Sigmoid colon (tissue), 4 donors: ENCODE measurements at regions not wholly inside any gene's neighbourhood (a gene's known extent, or its start where the extent isn't known, plus 50 kb on each side); places are given as distances from the start of the nearest gene placed in this dataset.

Experiments used
- EP300 ChIP-seq, 4 donors: sonication (generic); formaldehyde crosslinking; IDR thresholded peaks; one replicate each; pipeline ENCODE4 v1.6.1; 2017; ENCODE audit warnings: antibody characterized with exemption in 4 of 4
- POLR2A ChIP-seq, 2 donors: fragments of 450-650 bp; IDR thresholded peaks; one replicate each; pipeline ENCODE4 v1.6.1; 2016; ENCODE audit warnings: antibody characterized with exemption in 2 of 2, mild to moderate bottlenecking in 2 of 2, moderate library complexity in 2 of 2
- POLR2AphosphoS5 ChIP-seq, 4 donors: sonication (generic); formaldehyde crosslinking; IDR thresholded peaks; one replicate each; pipeline ENCODE4 v1.6.1; 2017; ENCODE audit warnings: antibody characterized with exemption in 4 of 4
- TF ChIP-seq, protein P1 (sequence below), 4 experiments: fragments of 450-650 bp in 3 of 4; fragments of 200-600 bp in 1 of 4; IDR thresholded peaks; one replicate each; pipeline ENCODE4 v1.5.1; 2016 to 2019; ENCODE audit warnings: antibody characterized with exemption in 4 of 4, mild to moderate bottlenecking in 3 of 4, moderate library complexity in 2 of 4

- TF ChIP-seq POLR2A (IDR thresholded peaks at IDR 0.05) (no peak), EP300 (IDR thresholded peaks at IDR 0.05) (no peak), POLR2AphosphoS5 (IDR thresholded peaks at IDR 0.05) (no peak)
- TF ChIP-seq, protein P1, sequence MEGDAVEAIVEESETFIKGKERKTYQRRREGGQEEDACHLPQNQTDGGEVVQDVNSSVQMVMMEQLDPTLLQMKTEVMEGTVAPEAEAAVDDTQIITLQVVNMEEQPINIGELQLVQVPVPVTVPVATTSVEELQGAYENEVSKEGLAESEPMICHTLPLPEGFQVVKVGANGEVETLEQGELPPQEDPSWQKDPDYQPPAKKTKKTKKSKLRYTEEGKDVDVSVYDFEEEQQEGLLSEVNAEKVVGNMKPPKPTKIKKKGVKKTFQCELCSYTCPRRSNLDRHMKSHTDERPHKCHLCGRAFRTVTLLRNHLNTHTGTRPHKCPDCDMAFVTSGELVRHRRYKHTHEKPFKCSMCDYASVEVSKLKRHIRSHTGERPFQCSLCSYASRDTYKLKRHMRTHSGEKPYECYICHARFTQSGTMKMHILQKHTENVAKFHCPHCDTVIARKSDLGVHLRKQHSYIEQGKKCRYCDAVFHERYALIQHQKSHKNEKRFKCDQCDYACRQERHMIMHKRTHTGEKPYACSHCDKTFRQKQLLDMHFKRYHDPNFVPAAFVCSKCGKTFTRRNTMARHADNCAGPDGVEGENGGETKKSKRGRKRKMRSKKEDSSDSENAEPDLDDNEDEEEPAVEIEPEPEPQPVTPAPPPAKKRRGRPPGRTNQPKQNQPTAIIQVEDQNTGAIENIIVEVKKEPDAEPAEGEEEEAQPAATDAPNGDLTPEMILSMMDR (IDR thresholded peaks at IDR 0.05), result no peak
Observed at GRCh38 chr6:68054756-68055155, 580.3 kb upstream of the ADGRB3 start.
